Amniotic epithelial cell (primary cell): ENCODE measurements at regions not wholly inside any gene's neighbourhood (a gene's known extent, or its start where the extent isn't known, plus 50 kb on each side); places are given as distances from the start of the nearest gene placed in this dataset.

ENCODE experiments used
- DNase-seq: peaks from one replicate; pipeline ENCODE4 v3.0.0-alpha.2; 2010; ENCODE audit warnings: low read depth

DNA sequence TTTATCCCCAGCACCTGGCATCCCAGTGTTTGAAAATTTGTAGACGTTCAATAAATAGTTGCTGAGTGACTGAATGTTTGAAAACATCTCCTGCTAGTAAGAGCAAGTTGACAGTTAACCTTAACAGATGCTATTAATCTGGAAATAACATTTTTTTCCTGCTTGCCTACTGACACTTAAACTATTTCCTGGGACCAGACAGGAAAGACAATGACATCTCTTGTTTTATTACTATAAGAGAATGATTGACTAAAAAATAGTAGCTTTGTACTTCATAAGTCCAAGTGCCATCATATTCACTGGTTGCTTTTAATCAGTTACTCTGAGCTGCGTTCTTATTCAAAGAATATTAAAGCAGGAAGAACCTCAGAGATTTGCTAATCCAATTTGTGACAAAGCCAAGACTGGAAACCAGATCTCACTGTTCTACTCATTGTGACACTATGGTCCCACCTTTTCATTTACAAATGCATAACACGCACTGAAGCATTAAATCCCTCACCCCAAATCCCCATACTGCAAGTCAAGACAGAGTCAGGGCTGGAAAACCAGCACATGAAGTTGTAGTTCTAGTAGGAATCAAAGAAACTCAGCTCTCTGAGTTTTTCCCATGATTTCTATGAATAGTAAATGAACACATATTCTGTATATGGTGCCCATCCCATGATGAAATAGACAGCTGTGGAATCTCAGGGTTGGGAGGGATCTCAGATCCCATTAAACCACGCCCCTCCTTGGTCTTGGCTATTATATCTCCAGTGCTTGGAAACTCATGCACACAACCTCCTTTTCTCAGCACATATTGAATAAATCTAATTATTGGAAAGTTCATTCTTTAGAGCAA, 212.7 kb upstream of the P2RY1 start:
- no peak for DNase-seq

DNA sequence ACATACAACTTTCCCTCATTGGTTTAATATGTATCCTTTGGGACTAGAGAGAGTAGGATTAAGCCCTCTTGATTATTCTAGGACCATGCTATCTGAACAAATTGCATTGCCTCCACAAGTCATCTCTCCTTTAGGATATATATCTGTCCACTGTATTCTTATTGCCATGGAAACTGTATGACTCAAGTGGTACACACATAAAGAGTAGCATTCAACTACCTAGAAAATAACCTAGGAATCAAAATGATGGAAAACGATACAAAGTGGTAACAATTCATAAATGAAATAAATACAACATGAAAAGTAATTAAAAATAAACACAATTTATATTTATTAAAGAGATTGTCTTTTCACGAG, 212.1 kb upstream of the P2RY1 start:
- no peak for DNase-seq

DNA sequence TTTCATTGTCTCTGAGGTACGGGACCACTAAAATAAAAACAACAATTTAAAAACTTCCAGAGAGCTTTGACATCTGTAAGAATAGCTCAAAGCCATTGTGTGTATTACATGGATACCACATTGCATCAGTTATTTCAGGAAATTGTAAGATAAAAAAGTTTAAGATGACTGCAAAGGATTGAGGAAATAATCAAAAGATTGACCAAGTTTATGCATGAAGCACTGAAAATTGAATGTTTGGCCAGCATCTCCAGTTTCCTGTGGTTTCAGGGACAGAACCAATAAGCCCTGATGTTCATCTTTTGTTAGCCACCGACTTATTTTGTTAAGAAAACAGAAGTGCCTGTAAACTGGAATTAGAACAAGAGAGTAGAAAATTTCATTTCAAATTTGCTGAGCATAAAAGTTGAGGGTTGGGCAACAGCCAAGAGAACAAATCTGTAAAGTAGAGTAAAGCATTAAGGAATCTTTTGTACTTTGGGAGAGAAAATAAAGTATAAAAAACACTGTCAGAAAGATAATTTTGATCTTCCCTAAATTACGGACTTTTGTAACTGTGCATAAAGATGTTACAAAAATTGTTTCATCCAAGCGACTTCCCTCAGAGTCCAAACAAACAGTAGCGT, 211.5 kb upstream of the P2RY1 start:
- DNase-seq: no peak

DNA sequence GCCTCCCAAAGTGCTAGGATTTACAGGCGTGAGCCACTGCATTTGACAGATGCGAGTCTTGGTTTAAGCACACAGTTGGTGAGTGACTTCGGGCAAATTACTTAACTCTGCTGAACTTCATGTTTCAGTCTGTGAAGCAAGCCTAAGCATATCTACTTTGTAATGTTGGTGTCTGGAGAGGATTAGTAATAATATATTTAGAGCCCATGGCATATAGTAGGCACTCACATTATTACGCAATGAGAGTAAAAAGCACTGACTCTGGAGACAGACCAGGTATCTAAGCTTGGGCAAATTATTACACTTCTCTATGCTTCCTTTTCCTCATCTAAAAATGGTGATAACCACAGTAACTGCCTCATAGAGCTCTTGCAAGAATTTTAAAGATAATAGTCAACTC, 208.7 kb upstream of the P2RY1 start:
- DNase-seq: no peak

DNA sequence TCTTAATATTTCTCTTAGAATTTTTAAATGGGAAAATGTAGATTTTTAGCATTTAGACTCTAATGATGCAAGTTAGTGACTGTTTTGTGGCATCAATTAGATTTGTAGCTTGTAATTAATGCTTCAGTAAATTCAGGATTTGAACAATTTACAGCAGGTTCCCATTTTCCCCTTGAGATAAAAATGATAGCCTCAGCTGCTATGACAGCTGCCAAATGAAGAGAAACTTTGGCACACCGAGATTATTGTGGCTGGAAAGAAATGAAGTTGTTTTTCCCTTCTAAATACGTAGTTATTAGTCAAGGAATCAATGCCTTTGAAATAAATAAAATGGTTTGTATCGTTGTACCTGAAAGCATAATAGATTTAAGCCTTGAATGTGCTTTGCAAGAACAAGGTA, 206.4 kb upstream of the P2RY1 start:
- no peak for DNase-seq

DNA sequence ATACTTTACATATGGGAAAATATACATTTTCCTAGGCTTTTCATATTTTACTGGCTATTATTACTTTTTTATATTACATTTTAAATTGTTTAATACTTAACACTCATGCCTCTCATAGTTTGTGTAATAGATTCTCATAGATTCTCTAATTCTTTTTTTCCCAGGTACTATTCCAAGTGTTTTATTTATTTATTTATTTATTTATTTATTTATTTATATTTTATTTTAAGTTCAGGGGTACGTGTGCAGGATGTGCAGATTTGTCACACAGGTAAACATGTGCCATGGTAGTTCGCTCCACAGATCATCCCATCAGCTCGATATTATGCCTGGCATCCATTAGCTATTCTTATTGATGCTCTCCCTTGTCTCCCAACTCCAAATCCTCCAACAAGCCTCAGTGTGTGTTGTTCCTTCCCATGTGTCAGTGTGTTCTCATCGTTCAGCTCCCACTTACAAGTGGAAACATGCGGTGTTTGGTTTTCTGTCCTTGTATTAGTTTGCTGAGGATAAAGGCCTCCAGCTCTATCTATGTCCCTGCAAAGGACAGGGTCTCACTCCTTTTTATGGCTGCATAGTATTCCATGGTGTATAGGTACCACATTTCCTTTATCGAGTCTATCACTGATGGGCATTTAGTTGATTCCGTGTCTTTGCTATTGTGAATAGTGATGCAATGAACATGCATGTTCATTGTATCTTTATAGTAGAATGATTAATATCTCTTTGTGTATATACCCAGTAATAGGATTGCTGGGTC, 205.4 kb upstream of the P2RY1 start:
- no peak for DNase-seq

DNA sequence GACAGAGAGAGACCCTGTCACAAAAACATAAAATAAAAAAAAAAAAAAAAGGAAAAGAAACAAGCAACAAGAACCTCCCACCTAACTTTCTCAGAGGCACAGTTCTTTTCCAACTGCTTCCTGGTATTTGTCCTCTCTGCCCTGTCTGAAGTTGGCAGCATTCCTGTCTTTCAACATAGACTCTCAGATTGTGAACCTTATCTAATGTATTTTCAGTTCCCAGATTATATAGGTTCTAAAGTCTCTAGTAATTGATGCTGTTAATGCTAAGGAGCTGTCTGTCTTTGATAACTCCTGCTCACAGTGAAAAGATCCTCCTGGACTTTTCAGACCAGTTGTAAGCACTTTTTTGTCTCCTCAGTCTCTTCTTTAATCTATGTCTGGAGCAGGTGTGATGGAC, 199.5 kb upstream of the P2RY1 start:
- no peak for DNase-seq

DNA sequence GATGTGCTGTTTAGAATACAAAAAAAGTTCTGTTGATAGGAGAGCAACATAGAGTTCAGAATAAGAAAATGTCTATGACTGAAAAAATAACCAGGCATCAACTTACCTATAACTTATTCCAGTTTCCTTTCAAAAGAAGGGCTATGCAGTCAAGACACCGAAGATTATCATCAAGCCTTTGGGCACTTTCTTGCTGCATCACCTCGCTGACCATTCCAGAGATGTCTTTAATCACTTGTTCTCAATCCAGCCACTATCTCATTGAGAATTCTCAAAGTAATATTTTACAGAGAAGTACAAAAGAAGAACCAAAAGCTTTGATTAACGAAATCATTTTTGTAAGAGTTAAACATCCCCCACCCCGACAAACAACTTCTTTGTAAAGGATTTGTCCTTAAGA, 198.3 kb upstream of the P2RY1 start:
- DNase-seq: no peak

DNA sequence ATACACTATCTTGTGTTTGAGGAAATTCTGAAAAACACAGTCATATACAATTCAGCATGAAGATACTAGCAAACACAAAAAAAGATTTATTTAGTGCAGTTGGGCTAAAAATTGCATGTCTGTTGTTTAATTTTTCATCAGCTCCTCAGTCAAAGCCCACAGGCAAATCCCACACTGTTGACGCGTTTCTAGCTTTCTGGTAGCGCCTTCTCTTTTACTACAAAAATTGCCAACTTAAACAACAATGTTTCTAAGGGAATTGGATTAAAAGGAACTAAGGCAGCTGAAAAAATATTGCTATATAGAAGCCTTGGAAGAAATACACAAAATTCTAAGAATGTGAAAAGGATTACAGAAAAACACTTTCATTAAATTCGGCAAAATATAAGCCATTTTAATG, 196.7 kb upstream of the P2RY1 start:
- DNase-seq: no peak

DNA sequence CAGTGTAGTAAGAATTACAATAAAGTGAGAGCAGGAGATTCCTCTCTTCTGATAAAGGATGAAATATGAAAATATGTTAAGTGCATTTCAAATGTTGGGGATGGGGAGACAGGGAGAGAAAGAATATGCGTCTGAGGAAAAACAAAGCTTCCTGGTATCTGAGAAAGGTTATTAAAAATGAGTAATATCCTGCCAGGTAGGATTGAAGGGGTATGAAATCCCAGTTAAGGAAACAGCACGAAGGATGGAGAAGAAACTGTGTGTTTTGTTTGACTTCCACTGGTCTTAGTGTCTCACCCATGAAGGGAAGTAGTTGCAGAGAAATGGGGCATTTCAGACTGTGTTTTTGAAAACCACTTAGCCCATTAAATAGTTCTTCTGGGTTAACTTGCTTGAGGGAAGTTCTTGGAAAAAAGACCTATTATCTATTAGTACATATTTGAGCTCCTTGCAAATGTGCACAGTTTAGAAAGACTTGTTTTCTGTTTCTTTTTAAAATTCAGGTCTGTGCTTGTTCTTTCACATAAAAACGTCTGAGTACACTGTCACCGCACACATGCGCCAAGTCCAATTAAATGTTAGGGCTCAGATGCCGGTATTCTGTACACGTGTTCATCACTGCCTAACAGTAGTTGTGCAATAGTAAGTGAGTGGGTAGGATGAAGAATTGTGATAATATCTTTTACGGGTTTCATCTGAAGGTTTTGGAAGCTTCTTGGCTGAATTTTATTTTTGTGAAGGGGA, 196.1 kb upstream of the P2RY1 start:
- peak; percentile 10 for DNase-seq

DNA sequence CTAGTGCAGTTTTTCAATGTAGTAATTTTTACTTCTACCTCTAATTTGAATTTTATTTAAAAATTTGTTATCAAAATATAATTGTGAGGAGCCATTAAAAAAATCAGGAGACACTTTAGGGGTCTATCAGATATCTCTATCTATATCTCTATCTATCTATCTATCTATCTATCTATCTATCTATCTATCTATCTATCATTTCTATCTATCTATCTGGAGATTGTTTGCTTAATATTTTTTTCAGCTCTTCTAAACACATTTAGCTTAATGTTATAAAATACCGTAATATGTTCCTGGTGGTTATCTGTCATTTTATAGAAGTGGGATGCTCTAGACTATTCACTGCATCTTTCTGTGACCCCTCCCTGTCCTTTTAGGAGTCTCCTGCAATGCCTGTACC, 193.7 kb upstream of the P2RY1 start:
- DNase-seq: no peak

DNA sequence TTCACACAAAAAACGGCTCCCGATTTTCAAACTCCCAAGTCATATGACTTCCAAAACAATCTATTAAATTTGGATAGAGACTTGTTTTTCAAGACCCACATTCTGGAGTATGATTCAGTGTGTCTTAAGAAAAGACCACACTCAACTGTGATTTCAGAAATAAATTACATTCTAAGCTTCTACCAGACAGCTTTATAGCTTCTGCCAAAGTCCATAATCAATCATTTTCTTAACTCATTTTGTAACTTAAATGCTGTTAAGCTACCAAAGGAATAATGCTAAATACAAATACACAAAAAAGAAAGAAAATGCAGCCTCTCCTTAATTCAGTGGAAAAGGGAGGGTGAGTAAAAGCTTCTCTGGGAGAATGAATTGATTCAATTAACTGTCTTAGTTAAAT, 192.3 kb upstream of the P2RY1 start:
- DNase-seq: no peak

DNA sequence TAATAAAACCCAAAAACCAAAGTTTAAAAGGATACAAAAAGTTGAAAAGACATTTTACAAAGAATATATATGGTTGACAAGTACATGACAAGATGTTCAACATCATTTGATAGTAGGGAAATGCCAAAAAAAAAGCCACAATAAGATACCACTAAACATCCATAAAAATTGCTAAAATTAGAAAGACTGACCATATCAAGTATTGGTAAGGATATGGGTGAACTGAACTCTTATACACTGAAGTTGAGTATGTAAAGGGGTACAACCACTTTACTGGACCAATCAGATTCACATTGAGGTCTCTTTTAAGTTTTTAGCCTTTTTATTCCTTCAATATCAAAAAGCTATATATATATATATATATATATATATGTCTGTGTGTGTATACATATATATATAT, 190.5 kb upstream of the P2RY1 start:
- DNase-seq: no peak

DNA sequence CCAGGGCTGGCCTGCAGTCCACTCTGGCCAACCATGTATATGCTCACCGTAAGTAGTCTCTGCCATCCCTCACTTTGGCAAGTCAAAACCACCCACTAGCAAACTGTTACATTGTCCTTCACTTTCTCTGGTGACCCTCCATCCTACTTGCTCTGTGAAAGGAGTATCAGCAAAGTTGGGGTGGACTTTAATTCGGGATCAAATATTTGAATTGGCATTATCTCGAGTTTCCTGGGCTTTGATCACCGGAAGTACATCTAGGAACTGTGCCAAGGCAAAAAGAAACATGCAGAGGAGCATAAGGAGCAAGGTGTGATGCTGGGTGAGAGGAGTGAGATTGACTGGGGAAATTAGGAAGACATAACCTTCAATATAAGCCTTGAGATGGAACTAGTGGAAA, 188.9 kb upstream of the P2RY1 start:
- DNase-seq: no peak

DNA sequence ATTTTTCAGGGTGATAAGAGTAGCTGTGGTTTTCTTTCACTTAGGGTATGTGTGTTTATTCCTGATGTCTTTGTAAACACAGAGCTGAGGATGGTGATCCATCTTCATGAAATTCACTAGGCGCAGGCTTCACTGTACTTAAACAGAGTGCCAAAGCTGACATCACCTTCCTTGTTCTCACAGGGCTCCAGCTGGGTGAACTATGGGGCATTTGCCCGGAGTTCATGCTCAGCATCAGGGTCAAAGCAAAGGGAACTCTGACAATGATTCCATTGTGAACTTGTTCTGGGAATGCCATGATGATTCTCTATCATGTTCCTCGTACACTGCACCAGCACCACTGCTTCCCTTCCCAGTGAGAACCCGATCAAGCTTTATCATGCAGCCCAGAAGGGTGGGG, 184.8 kb upstream of the P2RY1 start:
- DNase-seq: peak; percentile 29

DNA sequence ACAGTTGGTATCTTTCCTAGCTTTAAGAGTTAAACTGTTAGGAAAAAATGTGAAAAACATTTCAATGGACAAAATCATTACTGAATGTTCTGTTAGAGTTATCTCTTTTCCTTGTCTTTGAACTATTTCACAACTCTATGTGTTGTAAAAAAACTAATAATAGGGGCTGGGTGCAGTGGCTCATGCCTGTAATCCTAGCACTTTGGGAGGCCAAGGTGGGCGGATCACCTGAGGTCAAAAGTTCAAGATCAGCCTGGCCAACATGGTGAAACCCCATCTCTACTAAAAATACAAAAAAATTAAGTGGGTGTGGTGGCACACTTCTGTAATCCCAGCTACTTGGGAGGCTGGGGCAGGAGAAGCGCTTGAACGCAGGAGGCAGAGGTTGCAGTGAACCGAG, 184.0 kb upstream of the P2RY1 start:
- peak; percentile 6 for DNase-seq

DNA sequence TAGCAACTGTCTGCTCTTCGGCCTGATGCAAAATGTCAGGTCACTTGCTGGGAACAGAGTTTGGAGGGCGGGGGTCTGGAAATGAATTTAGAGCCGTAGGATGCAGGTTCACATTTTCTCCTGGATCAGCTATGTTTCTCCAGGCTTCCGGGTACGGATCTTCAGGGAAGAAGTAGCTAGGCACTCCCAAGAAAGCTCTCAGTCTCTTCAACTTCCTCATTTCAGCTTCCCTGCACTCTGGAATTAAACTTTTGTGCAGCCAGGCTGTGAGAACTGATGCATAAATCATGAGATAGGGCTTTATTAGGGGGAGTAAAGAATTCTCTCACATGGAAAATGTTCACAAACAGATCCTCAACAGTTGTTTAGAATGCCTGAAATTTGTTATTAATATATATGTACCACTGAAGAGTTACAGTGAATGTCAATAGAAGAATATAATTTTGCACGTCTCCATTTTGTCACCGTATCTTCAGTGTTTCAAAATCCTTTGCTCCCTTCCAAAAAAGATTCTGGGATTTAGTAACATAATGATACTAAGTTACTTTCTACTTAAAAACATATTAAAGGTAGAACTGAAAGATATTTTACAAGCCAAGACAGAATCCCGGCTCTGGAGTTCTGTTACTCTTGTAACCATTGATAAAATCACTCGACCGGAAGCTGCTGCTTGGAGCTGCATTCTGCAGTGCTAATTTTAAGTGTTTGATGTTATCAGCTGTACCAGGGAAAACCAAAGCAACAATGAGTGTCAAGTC, 178.5 kb upstream of the P2RY1 start:
- DNase-seq: no peak

DNA sequence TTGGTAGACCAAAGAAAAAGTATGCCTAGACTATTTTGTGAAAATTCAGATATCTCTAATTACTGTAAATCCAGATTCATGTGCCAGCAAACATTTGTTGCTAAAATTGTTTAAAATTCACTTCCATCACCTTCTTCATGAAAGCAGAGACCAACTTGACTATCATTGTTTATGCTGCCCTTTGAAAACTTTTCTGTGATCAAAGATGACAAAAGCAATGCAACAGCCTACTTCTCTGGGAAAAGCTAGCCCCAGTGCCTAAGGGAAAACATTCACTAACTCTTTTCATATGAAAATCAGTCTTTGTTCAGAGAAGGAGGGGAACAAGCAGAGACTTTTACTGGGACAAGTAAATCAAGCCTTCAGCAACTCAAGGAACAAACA, 178.0 kb upstream of the P2RY1 start:
- no peak for DNase-seq

DNA sequence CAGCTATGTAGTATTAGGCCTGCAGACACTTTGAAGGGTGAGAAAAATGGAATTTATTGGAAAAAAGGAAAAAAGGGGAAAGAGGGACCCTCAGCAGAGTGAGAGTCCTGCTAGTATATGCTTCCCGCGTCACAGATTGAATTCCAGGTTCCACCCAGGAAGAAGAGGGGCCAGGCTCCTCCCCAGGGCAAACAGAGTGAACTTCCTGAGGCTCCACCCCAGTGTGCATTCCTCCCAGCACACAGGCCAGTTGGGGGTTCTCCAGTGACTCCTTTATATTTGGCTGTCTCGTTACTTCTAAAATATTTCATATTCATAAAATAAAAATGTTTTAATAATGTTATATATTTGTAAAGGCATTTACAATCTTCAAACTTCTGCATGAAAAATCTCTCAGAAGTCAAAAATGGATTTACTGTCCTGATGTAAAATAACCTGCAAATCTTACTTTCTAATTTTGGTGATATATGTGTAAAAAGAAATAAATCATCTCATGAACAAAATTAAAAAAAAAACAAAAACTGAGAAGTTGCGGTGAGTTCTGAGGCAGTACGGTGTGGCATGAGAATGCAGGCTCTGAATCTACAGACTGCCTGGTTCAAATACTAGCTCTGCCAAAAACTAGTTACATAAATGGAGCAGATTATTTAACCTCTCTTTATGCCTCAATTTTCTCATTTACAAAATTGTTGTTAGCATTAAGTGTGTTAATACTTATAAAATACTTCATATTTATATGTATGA, 175.8 kb upstream of the P2RY1 start:
- DNase-seq: no peak

DNA sequence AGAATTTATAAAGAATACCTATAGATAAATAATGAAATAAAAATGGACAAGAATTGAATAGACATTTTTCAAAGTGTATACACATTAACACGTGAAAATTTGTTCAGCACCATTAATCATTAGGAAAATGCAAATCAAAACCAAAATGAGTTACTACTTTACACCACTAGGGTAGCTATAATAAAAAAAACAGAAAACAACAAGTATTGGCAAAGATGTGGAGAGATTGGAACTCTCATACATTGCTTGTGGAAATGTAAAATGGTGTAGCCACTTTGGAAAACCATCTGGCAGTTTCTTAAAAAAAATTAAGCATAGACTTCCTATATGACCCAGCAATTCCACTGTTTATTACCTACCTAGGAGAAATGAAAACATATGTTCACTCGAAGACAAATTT, 172.8 kb upstream of the P2RY1 start:
- DNase-seq: no peak

DNA sequence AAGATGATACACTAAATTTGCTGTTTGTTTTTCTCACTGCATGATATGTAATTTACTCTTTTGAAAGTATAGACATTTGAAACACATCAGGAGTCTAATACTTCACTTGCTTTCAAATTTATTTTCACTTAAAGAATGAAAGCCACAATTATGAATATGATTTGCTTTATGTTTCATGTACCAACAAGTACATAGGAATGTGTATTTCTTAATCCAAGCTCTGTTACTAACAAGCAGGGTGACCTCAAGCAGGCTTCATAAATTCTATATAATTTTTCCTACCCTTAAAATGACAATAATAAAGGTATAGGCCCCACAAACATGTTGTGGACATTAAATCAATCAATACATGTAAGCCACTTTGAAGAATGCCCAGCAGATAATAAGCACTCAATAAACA, 170.2 kb upstream of the P2RY1 start:
- DNase-seq: no peak
